SU-DHL-6 (cell line): ENCODE measurements at regions not wholly inside any gene's neighbourhood (a gene's known extent, or its start where the extent isn't known, plus 50 kb on each side); places are given as distances from the start of the nearest gene placed in this dataset.

Experiments used
- H2AFZ ChIP-seq: fragments of 200-600 bp; sonication (generic); 2 replicates; pipeline ENCODE4 v1.6.1; 2014; ENCODE audit warnings: low read depth, mild to moderate bottlenecking, moderate library complexity, mixed read lengths, antibody characterized with exemption, low read length; ENCODE audit not compliant: severe bottlenecking
- H3F3A ChIP-seq: fragments of 200-600 bp; shearing (Covaris generic); 2 replicates; pipeline ENCODE4 v1.6.0; 2016; ENCODE audit warnings: antibody characterized with exemption, mild to moderate bottlenecking; ENCODE audit not compliant: insufficient read depth
- H3K27ac ChIP-seq: fragments of 200-600 bp; sonication (generic); 2 replicates; pipeline ENCODE4 v1.5.1; 2016; ENCODE audit warnings: low read depth, mild to moderate bottlenecking, low read length, moderate library complexity, mixed read lengths
- H3K27me3 ChIP-seq: fragments of 200-600 bp; sonication (generic), shearing (Covaris generic); 2 replicates; pipeline ENCODE4 v1.6.0; 2014; ENCODE audit warnings: mild to moderate bottlenecking, low read length
- H3K36me3 ChIP-seq: fragments of 200-600 bp; sonication (generic); 2 replicates; pipeline ENCODE4 v1.6.1; 2014; ENCODE audit warnings: mild to moderate bottlenecking, low read length, mixed read lengths
- H3K4me2 ChIP-seq: fragments of 300-600, 200-600 bp; shearing (Covaris generic), sonication (generic); 2 replicates; pipeline ENCODE4 v1.6.0; 2014; ENCODE audit warnings: low read length, low read depth, mild to moderate bottlenecking; ENCODE audit not compliant: poor library complexity, severe bottlenecking
- H3K4me3 ChIP-seq: fragments of 200-600 bp; sonication (generic); 2 replicates; pipeline ENCODE4 v1.5.1; 2014; ENCODE audit warnings: antibody characterized with exemption, low read length, mild to moderate bottlenecking, mixed read lengths; ENCODE audit not compliant: insufficient read depth, poor library complexity, severe bottlenecking
- H3K79me2 ChIP-seq: fragments of 200-600 bp; sonication (generic); 2 replicates; pipeline ENCODE4 v1.6.1; 2014; ENCODE audit warnings: mild to moderate bottlenecking, low read length, moderate library complexity; ENCODE audit not compliant: insufficient read depth
- H3K9ac ChIP-seq: fragments of 200-600 bp; sonication (generic); 2 replicates; pipeline ENCODE4 v1.7.0; 2014; ENCODE audit warnings: mild to moderate bottlenecking, low read length
- H3K9me2 ChIP-seq: fragments of 200-600 bp; sonication (generic); replicated peaks from 2 replicates; pipeline ENCODE4 v1.6.1; 2014; ENCODE audit warnings: low read length; ENCODE audit not compliant: insufficient read depth
- H3K9me3 ChIP-seq: fragments of 200-600 bp; sonication (generic); 2 replicates; pipeline ENCODE4 v1.6.1; 2014; ENCODE audit warnings: low read length, mixed read lengths; ENCODE audit not compliant: insufficient read depth
- H4K20me1 ChIP-seq: fragments of 200-600 bp; sonication (generic); 2 replicates; pipeline ENCODE4 v1.6.1; 2014; ENCODE audit warnings: low read depth, mild to moderate bottlenecking, antibody characterized with exemption, low read length, moderate library complexity, mixed read lengths
- CTCF ChIP-seq: fragments of 200-600 bp; sonication (generic); IDR thresholded peaks from one replicate; pipeline ENCODE4 v1.5.1; 2017; ENCODE audit warnings: antibody characterized with exemption, mild to moderate bottlenecking, low read length, moderate library complexity; ENCODE audit not compliant: insufficient read depth, poor library complexity, severe bottlenecking
- EZH2phosphoT487 ChIP-seq: fragments of 200-600 bp; sonication (generic), shearing (Covaris generic); conservative IDR thresholded peaks from 2 replicates; pipeline ENCODE4 v1.6.1; 2018; ENCODE audit warnings: mild to moderate bottlenecking, antibody characterized with exemption, low read length, moderate library complexity, mixed read lengths

- Histone ChIP-seq H3K4me2 (no peak overlapping the region), H3K9me2 (no peaks in the 10 kb centered on the region), H3K9me3 (no peaks in the 10 kb centered on the region), H3K27me3 (no peaks in the 10 kb centered on the region), H3K9ac (no peak overlapping the region), H3F3A (no peaks in the 10 kb centered on the region), H4K20me1 (no peaks in the 10 kb centered on the region), H3K79me2 (no peaks in the 10 kb centered on the region), H3K4me3 (no peak overlapping the region), H3K27ac (no peak overlapping the region), H2AFZ (no peak overlapping the region), H3K36me3 (no peaks in the 10 kb centered on the region)
- no peak for TF ChIP-seq CTCF
- TF ChIP-seq EZH2phosphoT487: no peak
Observed at GRCh38 chr18:77512152-77512551, 262.5 kb downstream of the GALR1 start.

- H3K4me3 ChIP-seq: no peak overlapping the region
- H3K9me2 ChIP-seq: no peaks in the 10 kb centered on the region
- no peak overlapping the region for H3K27ac ChIP-seq
- no peaks in the 10 kb centered on the region for H3F3A ChIP-seq
- TF ChIP-seq EZH2phosphoT487: no peak
- TF ChIP-seq CTCF: no peak
- no peaks in the 10 kb centered on the region for H3K27me3 ChIP-seq
- no peaks in the 10 kb centered on the region for H4K20me1 ChIP-seq
- H3K36me3 ChIP-seq: no peaks in the 10 kb centered on the region
- H3K4me2 ChIP-seq: no peak overlapping the region
- H2AFZ ChIP-seq: no peak overlapping the region
- H3K9ac ChIP-seq: no peak overlapping the region
- H3K9me3 ChIP-seq: peaks cover 6% of the 10 kb centered on the region; the same call in 1 of the 2 replicates
- no peaks in the 10 kb centered on the region for H3K79me2 ChIP-seq
Observed at GRCh38 chr18:77517901-77518300, 268.3 kb downstream of the GALR1 start.

GRCh38 chr18:77520767-77521166, 271.1 kb downstream of the GALR1 start:
- TF ChIP-seq EZH2phosphoT487 (no peak), CTCF (no peak)
- H3K27ac ChIP-seq: no peak overlapping the region
- H4K20me1 ChIP-seq: no peaks in the 10 kb centered on the region
- H3K9ac ChIP-seq: no peak overlapping the region
- H3K4me3 ChIP-seq: no peak overlapping the region
- no peaks in the 10 kb centered on the region for H3K27me3 ChIP-seq
- H3K36me3 ChIP-seq: no peaks in the 10 kb centered on the region
- no peaks in the 10 kb centered on the region for H3K9me2 ChIP-seq
- H3F3A ChIP-seq: no peaks in the 10 kb centered on the region
- H3K9me3 ChIP-seq: peaks cover 6% of the 10 kb centered on the region; the same call in 1 of the 2 replicates
- no peak overlapping the region for H2AFZ ChIP-seq
- H3K4me2 ChIP-seq: no peak overlapping the region
- no peaks in the 10 kb centered on the region for H3K79me2 ChIP-seq

GRCh38 chr18:77522051-77522675, 272.5 kb downstream of the GALR1 start:
- no peaks in the 10 kb centered on the region for H3K27me3 ChIP-seq
- no peak overlapping the region for H2AFZ ChIP-seq
- no peaks in the 10 kb centered on the region for H3K36me3 ChIP-seq
- TF ChIP-seq CTCF: no peak
- TF ChIP-seq EZH2phosphoT487: no peak
- no peak overlapping the region for H3K9ac ChIP-seq
- H3K4me2 ChIP-seq: no peak overlapping the region
- no peaks in the 10 kb centered on the region for H3F3A ChIP-seq
- no peak overlapping the region for H3K4me3 ChIP-seq
- no peaks in the 10 kb centered on the region for H3K9me2 ChIP-seq
- H4K20me1 ChIP-seq: no peaks in the 10 kb centered on the region
- peaks cover 6% of the 10 kb centered on the region; the same call in 1 of the 2 replicates for H3K9me3 ChIP-seq
- H3K27ac ChIP-seq: no peak overlapping the region
- no peaks in the 10 kb centered on the region for H3K79me2 ChIP-seq
